ENCODE measurements at regions not wholly inside any gene's neighbourhood (a gene's known extent, or its start where the extent isn't known, plus 50 kb on each side); places are given as distances from the start of the nearest gene placed in this dataset.
"Not testable (repeated sequence)": the region's sequence is repeated elsewhere in the genome, so short reads cannot be mapped to it uniquely, and the experiment has no call there.

GRCh38 chr13:70208968-70209367 is 100.7 kb upstream of the KLHL1 start:
- DNase-seq: not testable (repeated sequence)

GRCh38 chr13:70206671-70207070 is 98.4 kb upstream of the KLHL1 start:
- DNase-seq: no peak

- no peak for DNase-seq
These were observed 95.5 kb upstream of the KLHL1 start for GRCh38 chr13:70203661-70204229.

GRCh38 chr13:70191034-70191433 is 82.8 kb upstream of the KLHL1 start:
- DNase-seq: no peak

GRCh38 chr13:70189981-70190380 is 81.7 kb upstream of the KLHL1 start:
- no peak for DNase-seq

- no peak for DNase-seq
These were observed 80.3 kb upstream of the KLHL1 start for GRCh38 chr13:70188567-70188966.

GRCh38 chr13:70183041-70183440 is 74.8 kb upstream of the KLHL1 start:
- no peak for DNase-seq
